HG02678 (cell line): ENCODE measurements at regions not wholly inside any gene's neighbourhood (a gene's known extent, or its start where the extent isn't known, plus 50 kb on each side); places are given as distances from the start of the nearest gene placed in this dataset.

ENCODE experiments used
- ATAC-seq: cut with Tn5 transposase; IDR thresholded peaks from one replicate; pipeline ENCODE4 v1.9.1; 2021; ENCODE audit warnings: mild to moderate bottlenecking, moderate library complexity; ENCODE audit not compliant: unreplicated experiment

GRCh38 chr6:14704383-14705271 is 541.2 kb upstream of the JARID2 start:
- no peak for ATAC-seq

- no peak for ATAC-seq
These were observed 540.0 kb upstream of the JARID2 start for GRCh38 chr6:14705841-14706377.

- no peak for ATAC-seq
These were observed 539.4 kb upstream of the JARID2 start for GRCh38 chr6:14706378-14706929.

GRCh38 chr6:14707276-14707675 is 538.6 kb upstream of the JARID2 start:
- no peak for ATAC-seq

GRCh38 chr6:14707971-14708465 is 537.9 kb upstream of the JARID2 start:
- no peak for ATAC-seq

GRCh38 chr6:14709066-14709670 is 536.7 kb upstream of the JARID2 start:
- ATAC-seq, result no peak

GRCh38 chr6:14709900-14710299 is 536.0 kb upstream of the JARID2 start:
- no peak for ATAC-seq

GRCh38 chr6:14710421-14710820 is 535.4 kb upstream of the JARID2 start:
- ATAC-seq, result no peak

GRCh38 chr6:14711056-14711703 is 534.7 kb upstream of the JARID2 start:
- ATAC-seq, result no peak

- no peak for ATAC-seq
These were observed 534.0 kb upstream of the JARID2 start for GRCh38 chr6:14711704-14712379.

GRCh38 chr6:14713008-14713960 is 532.6 kb upstream of the JARID2 start:
- no peak for ATAC-seq

GRCh38 chr6:14713966-14714631 is 531.8 kb upstream of the JARID2 start:
- ATAC-seq, result no peak

GRCh38 chr6:14715076-14715475 is 530.8 kb upstream of the JARID2 start:
- no peak for ATAC-seq

GRCh38 chr6:14716499-14717146 is 529.2 kb upstream of the JARID2 start:
- ATAC-seq, result no peak

GRCh38 chr6:14717307-14717706 is 528.6 kb upstream of the JARID2 start:
- ATAC-seq, result no peak

GRCh38 chr6:14718861-14719260 is 527.0 kb upstream of the JARID2 start:
- ATAC-seq, result no peak

GRCh38 chr6:14719270-14719669 is 526.6 kb upstream of the JARID2 start:
- no peak for ATAC-seq

GRCh38 chr6:14720411-14721102 is 525.3 kb upstream of the JARID2 start:
- no peak for ATAC-seq
